A673 (cell line): ENCODE measurements at regions not wholly inside any gene's neighbourhood (a gene's known extent, or its start where the extent isn't known, plus 50 kb on each side); places are given as distances from the start of the nearest gene placed in this dataset.

ENCODE experiments used
- BruUV-seq: library from RNA; stranded (reverse); fragments of 400-500 nt; replicated peaks from 2 replicates; lab custom pipeline; 2021; lab: Mats Ljungman, UMichigan
- CTCF ChIA-PET: fragments of 300-600 bp; sonication (Branson Sonifier 250); formaldehyde crosslinking; loops from one replicate; lab custom pipeline; 2022; ENCODE audit warnings: antibody characterized with exemption; lab: Charles Lee
- POLR2A ChIA-PET: fragments of 300-600 bp; sonication (Branson Sonifier 250); formaldehyde crosslinking; loops from one replicate; lab custom pipeline; 2022; ENCODE audit warnings: antibody characterized with exemption; ENCODE audit not compliant: low non-redundant PET; lab: Charles Lee
- DNase-seq: peaks from one replicate; pipeline ENCODE4 v3.0.0-alpha.2; 2015; ENCODE audit warnings: low spot score
- H3K27ac ChIP-seq: fragments of 200-600 bp; sonication (generic); 2 replicates; pipeline ENCODE4 v1.5.1; 2016; ENCODE audit warnings: mixed run types, low read depth, mild to moderate bottlenecking, mixed read lengths, antibody characterized with exemption, low read length; ENCODE audit not compliant: poor library complexity, severe bottlenecking
- H3K27me3 ChIP-seq: fragments of 200-600 bp; sonication (generic); replicated peaks from 2 replicates; pipeline ENCODE4 v1.6.1; 2017; ENCODE audit warnings: mixed run types, low read depth, mild to moderate bottlenecking, mixed read lengths, antibody characterized with exemption, low read length; ENCODE audit not compliant: insufficient read depth, poor library complexity
- H3K36me3 ChIP-seq: fragments of 200-600 bp; sonication (generic); 2 replicates; pipeline ENCODE4 v1.6.1; 2016; ENCODE audit warnings: mixed run types, mild to moderate bottlenecking, mixed read lengths, antibody characterized with exemption, low read length; ENCODE audit not compliant: insufficient read depth, poor library complexity, severe bottlenecking
- H3K4me1 ChIP-seq: fragments of 200-600 bp; sonication (generic); 2 replicates; pipeline ENCODE4 v1.6.1; 2017; ENCODE audit warnings: mixed run types, mild to moderate bottlenecking, mixed read lengths, antibody characterized with exemption, low read length; ENCODE audit not compliant: insufficient read depth, poor library complexity, severe bottlenecking
- H3K4me3 ChIP-seq: fragments of 200-600 bp; sonication (generic); 2 replicates; pipeline ENCODE4 v1.5.1; 2016; ENCODE audit warnings: low read depth, mixed run types, mild to moderate bottlenecking, mixed read lengths, low read length; ENCODE audit not compliant: poor library complexity, severe bottlenecking
- H3K9me3 ChIP-seq: fragments of 200-600 bp; sonication (generic); 2 replicates; pipeline ENCODE4 v1.6.1; 2016; ENCODE audit warnings: mixed run types, low read depth, mild to moderate bottlenecking, mixed read lengths, antibody characterized with exemption, low read length; ENCODE audit not compliant: poor library complexity, severe bottlenecking
- CTCF ChIP-seq: fragments of 300-800, 200-600 bp; sonication (generic); conservative IDR thresholded peaks from 2 replicates; pipeline ENCODE4 v1.5.1; 2017; ENCODE audit warnings: low read depth, mild to moderate bottlenecking, antibody characterized with exemption, low read length, moderate library complexity, mixed read lengths
- EZH2 ChIP-seq: fragments of 200-600 bp; sonication (generic); IDR thresholded peaks from 2 replicates; pipeline ENCODE4 v1.6.1; 2017; ENCODE audit warnings: borderline replicate concordance, low read depth, mild to moderate bottlenecking, mixed read lengths, antibody characterized with exemption, low read length; ENCODE audit not compliant: poor library complexity, severe bottlenecking
- intact Hi-C: fragments of 100-400 bp; cut with micrococcal nuclease; formaldehyde crosslinking; loops from one replicate; pipeline ENCODE4 v1.10.0; 2022; ENCODE audit not compliant: unreplicated experiment

GRCh38 chr14:96951511-96951910 lies 154.3 kb downstream of the VRK1 start:
- POLR2A ChIA-PET: no interaction called here
- CTCF ChIA-PET: no interaction called here
- Histone ChIP-seq H3K36me3 (no peaks in the 10 kb centered on the region), H3K4me3 (no peak overlapping the region), H3K27me3 (no peaks in the 10 kb centered on the region), H3K9me3 (no peaks in the 10 kb centered on the region), H3K27ac (no peak overlapping the region), H3K4me1 (no peaks in the 10 kb centered on the region)
- intact Hi-C loops: no loop called here
- no TSS peak for BruUV-seq
- DNase-seq: no peak
- TF ChIP-seq EZH2 (no peak), CTCF (no peak)

- CTCF ChIA-PET: no interaction called here
- H3K4me1 ChIP-seq: no peaks in the 10 kb centered on the region
- intact Hi-C loops: no loop called here
- no peak overlapping the region for H3K27ac ChIP-seq
- DNase-seq: no peak
- no peak overlapping the region for H3K4me3 ChIP-seq
- H3K27me3 ChIP-seq: no peaks in the 10 kb centered on the region
- no peak for TF ChIP-seq CTCF
- no peak for TF ChIP-seq EZH2
- no peaks in the 10 kb centered on the region for H3K36me3 ChIP-seq
- H3K9me3 ChIP-seq: no peaks in the 10 kb centered on the region
- BruUV-seq: no TSS peak
- POLR2A ChIA-PET: no interaction called here
Measured at GRCh38 chr14:96953087-96953874, 156.1 kb downstream of the VRK1 start.

GRCh38 chr14:96953875-96954185 lies 156.6 kb downstream of the VRK1 start:
- H3K4me1 ChIP-seq: no peaks in the 10 kb centered on the region
- intact Hi-C loops: no loop called here
- CTCF ChIA-PET: no interaction called here
- POLR2A ChIA-PET: no interaction called here
- no peaks in the 10 kb centered on the region for H3K36me3 ChIP-seq
- no TSS peak for BruUV-seq
- no peak for DNase-seq
- no peak overlapping the region for H3K27ac ChIP-seq
- no peaks in the 10 kb centered on the region for H3K27me3 ChIP-seq
- H3K9me3 ChIP-seq: no peaks in the 10 kb centered on the region
- TF ChIP-seq EZH2 (no peak), CTCF (no peak)
- no peak overlapping the region for H3K4me3 ChIP-seq
